Gastroesophageal sphincter (tissue), 4 donors: ENCODE measurements at regions not wholly inside any gene's neighbourhood (a gene's known extent, or its start where the extent isn't known, plus 50 kb on each side); places are given as distances from the start of the nearest gene placed in this dataset.

Source experiments
- ATAC-seq: fragments of 150-250 bp; one replicate; pipeline ENCODE4 v1.9.1; 2016; ENCODE audit warnings: mild to moderate bottlenecking, moderate library complexity
- H3K27ac ChIP-seq, 4 donors: fragments of 200-600 bp; sonication (generic) in 3 of 4; 1 replicate in 3 of 4; 2 replicates in 1 of 4; pipeline ENCODE4 v1.5.1; 2016 to 2019
- H3K27me3 ChIP-seq: fragments of 200-600 bp; sonication (generic); one replicate; pipeline ENCODE4 v1.5.1; 2019
- H3K36me3 ChIP-seq, 2 donors: fragments of 200-600 bp; sonication (generic); one replicate each; pipeline ENCODE4 v1.5.1; 2019; ENCODE audit warnings: control low read depth in 1 of 2
- H3K4me1 ChIP-seq, 3 donors: fragments of 200-600 bp; sonication (generic); 1 replicate in 2 of 3; 2 replicates in 1 of 3; pipeline ENCODE4 v1.5.1; 2016 to 2019; ENCODE audit warnings: control low read depth in 2 of 3
- H3K4me3 ChIP-seq, 2 donors: fragments of 200-600 bp; sonication (generic); one replicate each; pipeline ENCODE4 v1.5.1; 2019; ENCODE audit warnings: mild to moderate bottlenecking in 1 of 2, moderate library complexity in 1 of 2
- H3K9me3 ChIP-seq, 3 donors: fragments of 200-600 bp; sonication (generic); one replicate each; pipeline ENCODE4 v1.5.1; 2017 to 2019; ENCODE audit warnings: control low read depth in 2 of 3
- EP300 ChIP-seq: sonication (generic); formaldehyde crosslinking; IDR thresholded peaks from one replicate; pipeline ENCODE4 v1.6.1; 2017; ENCODE audit warnings: antibody characterized with exemption, mild to moderate bottlenecking
- POLR2A ChIP-seq, 2 donors: fragments of 450-650 bp; IDR thresholded peaks; one replicate each; pipeline ENCODE4 v1.6.1; 2017; ENCODE audit warnings: antibody characterized with exemption in 2 of 2, mild to moderate bottlenecking in 2 of 2, moderate library complexity in 1 of 2
- POLR2AphosphoS5 ChIP-seq: sonication (generic); formaldehyde crosslinking; IDR thresholded peaks from one replicate; pipeline ENCODE4 v1.6.1; 2017; ENCODE audit warnings: antibody characterized with exemption
- WGBS, 2 donors: methylation state at CpG; one replicate each; pipeline ENCODE4 v1.1.5; 2018; ENCODE audit warnings: low coverage in 1 of 2; 5-methylcytosine and 5-hydroxymethylcytosine counted together
- TF ChIP-seq, protein P1 (sequence below), 4 experiments: fragments of 200-600 bp in 2 of 4; fragments of 450-650 bp in 2 of 4; sonication (generic) in 1 of 4; IDR thresholded peaks; one replicate each; pipeline ENCODE4 v1.5.1; 2017 to 2019; ENCODE audit warnings: antibody characterized with exemption in 4 of 4, mild to moderate bottlenecking in 2 of 4, moderate library complexity in 2 of 4

- no peaks in the 10 kb centered on the region for H3K27me3 ChIP-seq
- H3K4me1 ChIP-seq: peaks cover 0 to 7% (median 0%) of the 10 kb centered on the region in 3 donors
- H3K27ac ChIP-seq: no peak overlapping the region
- no peaks in the 10 kb centered on the region for H3K36me3 ChIP-seq
- H3K9me3 ChIP-seq: no peaks in the 10 kb centered on the region
- no peak for ATAC-seq
- no peak overlapping the region for H3K4me3 ChIP-seq
- TF ChIP-seq POLR2A (IDR thresholded peaks at IDR 0.05) (no peak), EP300 (no peak), POLR2AphosphoS5 (no peak)
- TF ChIP-seq, protein P1, sequence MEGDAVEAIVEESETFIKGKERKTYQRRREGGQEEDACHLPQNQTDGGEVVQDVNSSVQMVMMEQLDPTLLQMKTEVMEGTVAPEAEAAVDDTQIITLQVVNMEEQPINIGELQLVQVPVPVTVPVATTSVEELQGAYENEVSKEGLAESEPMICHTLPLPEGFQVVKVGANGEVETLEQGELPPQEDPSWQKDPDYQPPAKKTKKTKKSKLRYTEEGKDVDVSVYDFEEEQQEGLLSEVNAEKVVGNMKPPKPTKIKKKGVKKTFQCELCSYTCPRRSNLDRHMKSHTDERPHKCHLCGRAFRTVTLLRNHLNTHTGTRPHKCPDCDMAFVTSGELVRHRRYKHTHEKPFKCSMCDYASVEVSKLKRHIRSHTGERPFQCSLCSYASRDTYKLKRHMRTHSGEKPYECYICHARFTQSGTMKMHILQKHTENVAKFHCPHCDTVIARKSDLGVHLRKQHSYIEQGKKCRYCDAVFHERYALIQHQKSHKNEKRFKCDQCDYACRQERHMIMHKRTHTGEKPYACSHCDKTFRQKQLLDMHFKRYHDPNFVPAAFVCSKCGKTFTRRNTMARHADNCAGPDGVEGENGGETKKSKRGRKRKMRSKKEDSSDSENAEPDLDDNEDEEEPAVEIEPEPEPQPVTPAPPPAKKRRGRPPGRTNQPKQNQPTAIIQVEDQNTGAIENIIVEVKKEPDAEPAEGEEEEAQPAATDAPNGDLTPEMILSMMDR (IDR thresholded peaks at IDR 0.05): no peak
- WGBS, 2 donors: 21 to 23% methylated on average over 6 of the region's 6 CpGs
Measured at GRCh38 chr3:106488331-106488730, 619.5 kb upstream of the CBLB start.

DNA sequence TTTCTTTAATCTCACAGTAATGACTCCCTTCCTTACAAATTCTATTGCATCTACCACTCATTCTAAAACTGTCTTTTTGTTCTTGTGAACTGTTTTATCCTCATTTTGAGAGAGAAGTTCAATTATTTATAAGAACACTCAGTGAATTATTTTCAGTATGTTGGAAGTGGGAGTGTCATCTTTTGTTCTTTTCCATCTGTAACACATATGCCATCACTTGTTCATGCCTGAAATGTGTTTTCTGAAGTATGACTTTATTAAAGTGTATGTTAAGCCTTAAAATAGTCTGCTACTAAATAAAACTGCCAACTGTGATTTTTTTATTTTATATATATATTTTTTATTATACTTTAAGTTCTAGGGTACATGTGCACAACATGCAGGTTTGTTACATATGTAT lies 623.0 kb upstream of the CBLB start:
- H3K4me3 ChIP-seq: no peak overlapping the region
- TF ChIP-seq, protein P1 (IDR thresholded peaks at IDR 0.05): no peak
- TF ChIP-seq POLR2AphosphoS5: no peak
- TF ChIP-seq POLR2A (IDR thresholded peaks at IDR 0.05): no peak
- TF ChIP-seq EP300: no peak
- H3K27ac ChIP-seq: no peak overlapping the region
- no peaks in the 10 kb centered on the region for H3K27me3 ChIP-seq
- H3K4me1 ChIP-seq: peaks cover 0 to 7% (median 0%) of the 10 kb centered on the region in 3 donors
- H3K9me3 ChIP-seq: no peaks in the 10 kb centered on the region
- no peak for ATAC-seq
- no peaks in the 10 kb centered on the region for H3K36me3 ChIP-seq

DNA sequence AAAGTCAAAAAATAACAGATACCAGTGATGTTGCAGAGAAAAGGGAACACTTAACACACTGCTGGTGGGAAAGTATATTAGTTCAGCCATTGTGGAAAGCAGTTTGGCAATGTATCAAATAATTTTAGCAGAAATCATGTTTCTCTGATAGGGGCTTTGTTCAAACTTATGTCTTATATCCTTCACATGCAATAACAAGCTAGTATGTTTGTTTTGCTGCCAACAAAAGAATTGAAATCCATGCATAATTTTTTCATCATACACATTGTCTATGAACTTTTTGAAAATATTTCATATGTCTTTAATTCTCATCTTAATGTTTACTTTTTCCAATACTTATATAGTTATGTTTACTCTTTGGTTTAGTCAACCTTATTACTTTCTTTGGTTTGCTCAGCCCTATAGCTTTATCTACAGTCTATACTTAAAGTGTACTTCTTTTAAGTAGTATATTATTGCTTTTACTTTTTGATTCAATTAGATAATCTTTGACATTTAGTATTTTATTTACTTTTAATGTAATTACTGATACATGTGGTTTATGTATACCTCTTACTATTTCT lies 639.6 kb upstream of the CBLB start:
- H3K27ac ChIP-seq: no peak overlapping the region
- H3K36me3 ChIP-seq: no peaks in the 10 kb centered on the region
- no peak overlapping the region for H3K4me3 ChIP-seq
- ATAC-seq: no peak
- TF ChIP-seq EP300 (no peak), POLR2AphosphoS5 (no peak), POLR2A (IDR thresholded peaks at IDR 0.05) (no peak)
- TF ChIP-seq, protein P1 (IDR thresholded peaks at IDR 0.05): no peak
- H3K9me3 ChIP-seq: peaks cover 0 to 3% (median 0%) of the 10 kb centered on the region in 3 donors
- no peaks in the 10 kb centered on the region for H3K27me3 ChIP-seq
- H3K4me1 ChIP-seq: no peaks in the 10 kb centered on the region

GRCh38 chr3:106510206-106510605 lies 641.4 kb upstream of the CBLB start:
- TF ChIP-seq EP300: no peak
- peak; percentile 39 for TF ChIP-seq POLR2AphosphoS5
- no peaks in the 10 kb centered on the region for H3K36me3 ChIP-seq
- H3K27me3 ChIP-seq: no peaks in the 10 kb centered on the region
- H3K27ac ChIP-seq: no peak overlapping the region
- H3K4me1 ChIP-seq: no peaks in the 10 kb centered on the region
- 43% methylated on average over 1 of the region's 1 CpG; no CpG with 5 or more reads in 1 of the 2 donors for WGBS, 2 donors
- H3K9me3 ChIP-seq: no peaks in the 10 kb centered on the region
- peak; percentile 89 for ATAC-seq
- no peak overlapping the region for H3K4me3 ChIP-seq

DNA sequence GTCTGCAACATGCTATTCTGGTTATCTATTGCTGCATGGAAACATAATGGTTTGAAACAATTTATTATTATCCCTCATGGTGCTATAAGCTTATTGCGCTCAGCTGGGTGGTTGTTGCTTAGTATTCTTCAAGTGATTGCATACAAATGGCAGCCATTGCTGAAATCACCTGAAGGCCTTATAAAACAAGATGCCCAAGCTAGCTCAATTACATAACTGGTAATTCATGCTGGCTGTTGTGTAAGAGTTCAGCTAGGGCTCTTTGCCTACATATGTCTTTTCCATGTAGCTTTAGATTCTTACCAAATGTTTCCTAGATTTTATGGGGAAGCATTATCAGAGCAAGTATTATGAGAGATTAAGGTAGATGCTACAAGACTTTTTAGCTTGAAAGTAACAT lies 644.0 kb upstream of the CBLB start:
- no peak overlapping the region for H3K4me3 ChIP-seq

More for the DNA sequence above, 644.0 kb upstream of the CBLB start:
- no peak for TF ChIP-seq POLR2A (IDR thresholded peaks at IDR 0.05)
- TF ChIP-seq, protein P1 (IDR thresholded peaks at IDR 0.05): no peak
- Histone ChIP-seq H3K27ac (no peak overlapping the region), H3K4me1 (no peaks in the 10 kb centered on the region), H3K36me3 (no peaks in the 10 kb centered on the region), H3K9me3 (no peaks in the 10 kb centered on the region), H3K27me3 (no peaks in the 10 kb centered on the region)
- ATAC-seq: no peak
- 100% methylated on average over 1 of the region's 1 CpG for WGBS, 2 donors
